Amniotic epithelial cell (primary cell): ENCODE measurements at regions not wholly inside any gene's neighbourhood (a gene's known extent, or its start where the extent isn't known, plus 50 kb on each side); places are given as distances from the start of the nearest gene placed in this dataset.
"Not testable (repeated sequence)": the region's sequence is repeated elsewhere in the genome, so short reads cannot be mapped to it uniquely, and the experiment has no call there.

ENCODE experiments used
- DNase-seq: peaks from one replicate; pipeline ENCODE4 v3.0.0-alpha.2; 2010; ENCODE audit warnings: low read depth

- DNase-seq, result no peak
Measured at GRCh38 chr9:75775966-75776691, 114.3 kb upstream of the PCSK5 start.

- no peak for DNase-seq
Measured at GRCh38 chr9:75780185-75780584, 110.3 kb upstream of the PCSK5 start.

- DNase-seq, result peak; percentile 23
Measured at GRCh38 chr9:75788006-75788634, 102.4 kb upstream of the PCSK5 start.

DNA sequence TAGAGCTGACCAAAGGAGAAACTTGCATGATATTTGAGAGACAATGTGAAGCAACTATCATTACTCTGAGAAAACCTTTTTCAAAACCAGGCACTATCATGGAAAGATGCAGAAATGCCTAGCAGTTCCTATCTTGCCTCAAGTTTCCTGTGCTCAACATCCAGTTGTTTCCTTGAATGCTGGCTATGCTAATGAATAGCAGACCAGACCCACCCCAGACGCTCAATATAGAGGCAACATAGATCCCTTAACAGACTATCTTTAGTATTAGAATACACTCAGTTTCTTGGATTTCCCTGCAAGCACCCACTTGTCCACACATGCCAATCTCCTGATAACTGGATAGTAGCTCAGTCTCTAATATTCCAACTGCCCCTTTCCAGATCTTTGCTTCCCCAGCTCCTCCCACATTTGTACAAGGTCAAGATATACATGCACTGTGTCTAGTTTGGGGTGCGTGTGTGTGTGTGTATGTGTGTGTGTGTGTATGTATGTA lies 93.3 kb upstream of the PCSK5 start:
- DNase-seq, result no peak

GRCh38 chr9:75798505-75798904 lies 92.0 kb upstream of the PCSK5 start:
- DNase-seq, result no peak

GRCh38 chr9:75803130-75803529 lies 87.3 kb upstream of the PCSK5 start:
- DNase-seq, result peak; percentile 68

DNA sequence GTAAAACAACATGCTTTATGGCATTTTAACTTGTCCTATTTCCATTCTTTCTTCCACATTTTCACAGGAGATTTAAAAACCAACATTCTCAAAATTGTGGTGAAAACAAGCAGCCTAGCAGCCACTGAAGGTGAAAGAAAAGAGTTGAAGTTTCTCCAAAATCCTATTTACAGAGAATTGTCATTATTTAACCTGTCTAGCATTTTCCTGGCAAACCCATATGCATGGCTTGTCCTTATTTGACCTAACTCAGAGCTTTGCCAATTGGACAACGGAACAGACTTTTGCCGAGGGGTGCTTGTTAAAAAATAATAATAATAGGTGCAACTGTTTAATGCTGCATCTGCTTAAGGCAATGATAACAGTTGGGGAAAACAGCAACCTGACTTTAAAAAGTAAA lies 80.4 kb upstream of the PCSK5 start:
- DNase-seq, result no peak

DNA sequence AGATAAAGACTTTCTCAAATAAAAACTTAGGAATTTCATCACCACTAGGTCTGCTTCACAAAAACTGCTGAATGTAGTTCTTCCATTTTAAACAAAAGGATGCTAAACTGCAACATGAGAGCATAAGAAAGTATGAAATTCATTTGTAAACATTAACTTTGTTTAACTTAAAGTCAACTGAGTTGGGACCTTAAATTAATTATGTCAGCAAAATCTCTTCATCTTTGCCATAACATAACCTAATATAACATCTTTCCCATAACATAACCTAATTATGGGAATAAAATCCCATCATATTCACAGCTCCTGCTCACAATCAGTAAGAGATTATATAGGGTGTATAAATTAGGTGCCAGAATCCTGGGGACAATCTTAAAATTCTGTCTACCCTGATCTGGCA lies 78.8 kb upstream of the PCSK5 start:
- DNase-seq, result no peak

- no peak for DNase-seq
Measured at GRCh38 chr9:75812141-75812540, 78.3 kb upstream of the PCSK5 start.

- DNase-seq, result no peak
Measured at GRCh38 chr9:75814667-75815066, 75.8 kb upstream of the PCSK5 start.

DNA sequence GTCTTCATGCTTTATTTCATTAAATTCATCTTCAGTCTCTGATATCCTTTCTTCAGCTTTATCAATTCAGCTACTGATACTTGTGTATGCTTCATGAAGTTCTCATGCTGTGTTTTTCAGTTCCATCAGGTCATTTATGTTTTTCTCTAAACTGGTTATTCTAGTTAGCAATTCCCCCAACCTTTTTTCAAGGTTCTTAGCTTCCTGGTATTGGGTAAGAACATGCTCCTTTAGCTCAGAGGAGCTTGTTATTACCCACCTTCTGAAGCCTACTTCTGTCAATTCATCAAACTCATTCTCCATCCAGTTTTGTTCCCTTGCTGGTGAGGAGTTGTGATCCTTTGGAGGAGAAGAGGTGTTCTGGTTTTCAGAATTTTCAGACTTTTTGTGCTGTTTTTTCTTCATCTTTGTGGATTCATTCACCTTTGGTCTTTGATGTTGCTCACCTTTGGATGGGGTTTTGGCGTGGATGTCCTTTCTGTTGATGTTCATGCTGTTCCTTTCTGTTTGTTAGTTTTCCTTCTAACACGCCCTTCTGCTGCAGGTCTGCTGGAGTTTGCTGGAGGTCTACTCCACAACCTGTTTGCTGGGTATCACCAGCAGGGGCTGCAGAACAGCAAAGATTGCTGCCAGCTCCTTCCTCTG lies 69.9 kb upstream of the PCSK5 start:
- DNase-seq, result not testable (repeated sequence)

DNA sequence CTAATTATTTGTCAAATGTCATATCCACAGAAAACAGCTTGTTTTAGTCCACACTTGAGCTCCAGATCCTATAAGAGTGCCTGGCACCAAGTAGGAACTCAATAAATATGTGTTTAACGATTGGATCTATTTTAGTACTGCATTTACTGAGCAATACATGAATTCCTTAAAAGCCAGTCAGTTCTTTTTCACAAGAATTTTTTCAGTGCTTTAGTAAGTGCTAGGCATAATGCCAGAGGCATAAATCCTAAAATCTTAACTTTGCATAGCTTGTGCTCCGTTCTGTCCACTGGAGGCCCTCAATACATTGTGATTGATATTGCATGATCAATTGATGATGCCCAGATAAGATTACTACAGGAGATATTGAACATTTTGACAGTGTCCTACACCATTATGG lies 67.3 kb upstream of the PCSK5 start:
- DNase-seq, result no peak

DNA sequence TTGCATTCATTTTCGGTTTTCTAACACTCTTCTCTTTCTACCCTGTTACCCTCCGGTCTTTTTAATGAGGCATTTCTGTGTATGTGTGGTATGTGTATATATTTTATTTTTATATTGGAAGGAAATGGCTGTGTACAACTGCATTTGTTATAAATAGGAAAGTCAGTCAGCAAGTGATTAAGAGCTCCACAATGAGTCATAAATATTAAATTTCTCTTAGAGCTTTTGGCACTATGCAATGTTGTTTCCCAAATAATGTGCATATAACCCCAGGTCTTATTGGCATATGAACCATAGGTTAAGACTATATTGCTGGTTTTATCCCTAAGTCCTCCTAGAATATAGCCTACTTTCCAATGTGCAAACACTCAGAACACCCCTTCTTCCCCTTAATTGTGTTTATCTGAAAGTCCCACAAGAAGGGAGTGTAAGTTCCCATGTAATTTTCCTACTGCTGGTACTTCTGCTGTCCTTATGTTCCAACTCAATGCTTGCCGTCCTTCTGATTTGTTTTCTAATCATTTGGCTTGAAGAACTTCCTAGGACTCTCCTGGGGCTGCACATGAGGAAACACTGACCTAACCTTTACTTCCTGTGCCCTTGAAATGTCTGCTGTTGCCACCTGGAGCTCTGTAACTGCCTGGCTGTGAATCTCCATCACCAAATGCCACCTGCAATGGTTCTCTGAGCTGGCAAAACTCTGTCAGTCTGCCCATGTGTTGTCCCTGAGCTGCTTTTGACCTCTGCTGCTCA lies 65.5 kb upstream of the PCSK5 start:
- DNase-seq, result no peak

GRCh38 chr9:75826314-75826713 lies 64.2 kb upstream of the PCSK5 start:
- DNase-seq, result no peak

- no peak for DNase-seq
Measured at GRCh38 chr9:75830303-75830702, 60.2 kb upstream of the PCSK5 start.

DNA sequence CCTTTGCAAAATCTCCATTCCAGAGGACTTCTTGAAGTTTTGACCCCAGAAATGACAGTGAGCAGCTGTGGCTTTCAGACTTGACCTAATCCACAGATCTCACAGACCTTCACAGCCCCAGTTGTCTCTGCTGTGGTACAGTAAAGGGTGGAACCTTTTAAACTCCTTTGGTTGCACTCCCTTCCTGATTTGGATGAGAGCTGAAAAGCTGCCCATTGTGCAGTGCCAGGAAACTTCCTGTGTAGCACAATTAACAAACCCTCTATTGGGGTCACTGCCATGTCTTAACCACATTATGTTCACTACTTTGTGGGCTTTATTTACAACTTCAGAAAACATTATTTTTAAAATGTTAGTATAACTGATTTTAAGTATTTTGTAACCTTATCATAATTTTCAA lies 56.7 kb upstream of the PCSK5 start:
- DNase-seq, result no peak

GRCh38 chr9:75834878-75835277 lies 55.6 kb upstream of the PCSK5 start:
- DNase-seq, result no peak
